Ishikawa (cell line): ENCODE measurements at regions not wholly inside any gene's neighbourhood (a gene's known extent, or its start where the extent isn't known, plus 50 kb on each side); places are given as distances from the start of the nearest gene placed in this dataset.

Experiments used
- CEBPB ChIP-seq: IDR thresholded peaks from 2 replicates; pipeline ENCODE4 v1.6.1; 2012
- CREB1 ChIP-seq: IDR thresholded peaks from 2 replicates; pipeline ENCODE4 v1.6.1; 2012; ENCODE audit warnings: low read depth
- EP300 ChIP-seq: IDR thresholded peaks from 2 replicates; pipeline ENCODE4 v1.6.1; 2012; ENCODE audit warnings: borderline replicate concordance
- FOXM1 ChIP-seq: IDR thresholded peaks from 2 replicates; pipeline ENCODE4 v1.6.1; 2012; ENCODE audit warnings: low read depth, borderline replicate concordance
- NFIC ChIP-seq: IDR thresholded peaks from 2 replicates; pipeline ENCODE4 v1.6.1; 2012
- RAD21 ChIP-seq: IDR thresholded peaks from 2 replicates; pipeline ENCODE4 v1.6.1; 2012; ENCODE audit warnings: low read depth
- TAF1 ChIP-seq: IDR thresholded peaks from 2 replicates; pipeline ENCODE4 v1.6.1; 2012; ENCODE audit warnings: low read depth, mild to moderate bottlenecking
- TCF12 ChIP-seq: IDR thresholded peaks from 2 replicates; pipeline ENCODE4 v1.6.1; 2012; ENCODE audit warnings: low read depth
- YY1 ChIP-seq: IDR thresholded peaks from 2 replicates; pipeline ENCODE4 v1.6.1; 2012; ENCODE audit warnings: low read depth
- TF ChIP-seq, protein P1 (sequence below): IDR thresholded peaks from 2 replicates; pipeline ENCODE4 v1.6.1; 2012
- TF ChIP-seq, protein P2 (sequence below): IDR thresholded peaks from 2 replicates; pipeline ENCODE4 v1.6.1; 2012; ENCODE audit warnings: low read depth, mild to moderate bottlenecking
- TF ChIP-seq, protein P3 (sequence below): IDR thresholded peaks from 2 replicates; pipeline ENCODE4 v1.6.1; 2012

DNA sequence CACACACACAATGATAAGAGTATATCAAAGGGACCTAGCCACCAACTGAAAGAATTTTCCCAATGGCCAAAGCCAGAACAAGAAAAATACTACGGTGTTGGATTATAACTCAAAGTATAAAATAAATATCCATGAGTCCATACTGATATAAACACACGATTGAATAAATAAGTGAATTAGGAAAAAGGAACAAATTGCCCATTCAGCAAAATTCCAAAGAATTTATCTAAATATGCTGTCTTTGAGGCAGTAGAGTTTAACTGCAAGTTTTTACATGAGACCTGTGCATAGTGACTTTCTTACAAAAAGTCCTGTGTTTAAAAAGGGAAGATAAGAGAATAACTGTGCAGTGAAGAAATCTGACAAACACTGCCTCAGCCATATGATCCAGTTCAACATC lies 278.8 kb upstream of the PPARGC1A start:
- no peak for TF ChIP-seq TAF1
- no peak for TF ChIP-seq FOXM1
- TF ChIP-seq, protein P1, sequence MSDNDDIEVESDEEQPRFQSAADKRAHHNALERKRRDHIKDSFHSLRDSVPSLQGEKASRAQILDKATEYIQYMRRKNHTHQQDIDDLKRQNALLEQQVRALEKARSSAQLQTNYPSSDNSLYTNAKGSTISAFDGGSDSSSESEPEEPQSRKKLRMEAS: no peak
- no peak for TF ChIP-seq CREB1
- no peak for TF ChIP-seq EP300
- no peak for TF ChIP-seq NFIC
- TF ChIP-seq, protein P2, sequence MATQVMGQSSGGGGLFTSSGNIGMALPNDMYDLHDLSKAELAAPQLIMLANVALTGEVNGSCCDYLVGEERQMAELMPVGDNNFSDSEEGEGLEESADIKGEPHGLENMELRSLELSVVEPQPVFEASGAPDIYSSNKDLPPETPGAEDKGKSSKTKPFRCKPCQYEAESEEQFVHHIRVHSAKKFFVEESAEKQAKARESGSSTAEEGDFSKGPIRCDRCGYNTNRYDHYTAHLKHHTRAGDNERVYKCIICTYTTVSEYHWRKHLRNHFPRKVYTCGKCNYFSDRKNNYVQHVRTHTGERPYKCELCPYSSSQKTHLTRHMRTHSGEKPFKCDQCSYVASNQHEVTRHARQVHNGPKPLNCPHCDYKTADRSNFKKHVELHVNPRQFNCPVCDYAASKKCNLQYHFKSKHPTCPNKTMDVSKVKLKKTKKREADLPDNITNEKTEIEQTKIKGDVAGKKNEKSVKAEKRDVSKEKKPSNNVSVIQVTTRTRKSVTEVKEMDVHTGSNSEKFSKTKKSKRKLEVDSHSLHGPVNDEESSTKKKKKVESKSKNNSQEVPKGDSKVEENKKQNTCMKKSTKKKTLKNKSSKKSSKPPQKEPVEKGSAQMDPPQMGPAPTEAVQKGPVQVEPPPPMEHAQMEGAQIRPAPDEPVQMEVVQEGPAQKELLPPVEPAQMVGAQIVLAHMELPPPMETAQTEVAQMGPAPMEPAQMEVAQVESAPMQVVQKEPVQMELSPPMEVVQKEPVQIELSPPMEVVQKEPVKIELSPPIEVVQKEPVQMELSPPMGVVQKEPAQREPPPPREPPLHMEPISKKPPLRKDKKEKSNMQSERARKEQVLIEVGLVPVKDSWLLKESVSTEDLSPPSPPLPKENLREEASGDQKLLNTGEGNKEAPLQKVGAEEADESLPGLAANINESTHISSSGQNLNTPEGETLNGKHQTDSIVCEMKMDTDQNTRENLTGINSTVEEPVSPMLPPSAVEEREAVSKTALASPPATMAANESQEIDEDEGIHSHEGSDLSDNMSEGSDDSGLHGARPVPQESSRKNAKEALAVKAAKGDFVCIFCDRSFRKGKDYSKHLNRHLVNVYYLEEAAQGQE: no peak
- TF ChIP-seq TCF12: no peak
- no peak for TF ChIP-seq YY1
- TF ChIP-seq, protein P3, sequence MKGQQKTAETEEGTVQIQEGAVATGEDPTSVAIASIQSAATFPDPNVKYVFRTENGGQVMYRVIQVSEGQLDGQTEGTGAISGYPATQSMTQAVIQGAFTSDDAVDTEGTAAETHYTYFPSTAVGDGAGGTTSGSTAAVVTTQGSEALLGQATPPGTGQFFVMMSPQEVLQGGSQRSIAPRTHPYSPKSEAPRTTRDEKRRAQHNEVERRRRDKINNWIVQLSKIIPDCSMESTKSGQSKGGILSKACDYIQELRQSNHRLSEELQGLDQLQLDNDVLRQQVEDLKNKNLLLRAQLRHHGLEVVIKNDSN: no peak
- TF ChIP-seq RAD21: no peak
- TF ChIP-seq CEBPB: no peak
